Gastroesophageal sphincter (tissue), 3 donors: ENCODE measurements at regions not wholly inside any gene's neighbourhood (a gene's known extent, or its start where the extent isn't known, plus 50 kb on each side); places are given as distances from the start of the nearest gene placed in this dataset.

Experiments
- CTCF ChIP-seq, 4 experiments: fragments of 200-600 bp in 2 of 4; fragments of 450-650 bp in 2 of 4; sonication (generic) in 1 of 4; IDR thresholded peaks; one replicate each; pipeline ENCODE4 v1.5.1; 2017 to 2019; ENCODE audit warnings: antibody characterized with exemption in 4 of 4, mild to moderate bottlenecking in 2 of 4, moderate library complexity in 2 of 4
- EP300 ChIP-seq: sonication (generic); formaldehyde crosslinking; IDR thresholded peaks from one replicate; pipeline ENCODE4 v1.6.1; 2017; ENCODE audit warnings: antibody characterized with exemption, mild to moderate bottlenecking

GRCh38 chr12:94098466-94098865 is 49.9 kb upstream of the PLXNC1 start:
- TF ChIP-seq CTCF (IDR thresholded peaks at IDR 0.05): no peak
- TF ChIP-seq EP300: no peak
